SK-N-SH treated with all-trans-retinoic acid at 6 μM for 48 hours (cell line): ENCODE measurements at regions not wholly inside any gene's neighbourhood (a gene's known extent, or its start where the extent isn't known, plus 50 kb on each side); places are given as distances from the start of the nearest gene placed in this dataset.

Experiments
- PATZ1 ChIP-seq: fragments of 250-450 bp; sonication (Bioruptor Pico); IDR thresholded peaks from 2 replicates; pipeline ENCODE4 v1.8.0; 2020; ENCODE audit warnings: mild to moderate bottlenecking, moderate library complexity, borderline replicate concordance
- RARB ChIP-seq: fragments of 250-450 bp; sonication (Bioruptor Pico); IDR thresholded peaks from 2 replicates; pipeline ENCODE4 v1.8.0; 2021; ENCODE audit warnings: mild to moderate bottlenecking, moderate library complexity
- SNAI2 ChIP-seq: fragments of 250-450 bp; sonication (Bioruptor Pico); IDR thresholded peaks from 2 replicates; pipeline ENCODE4 v1.5.0; 2020; ENCODE audit warnings: mild to moderate bottlenecking, moderate library complexity
- TCF4 ChIP-seq: fragments of 250-450 bp; sonication (Bioruptor Pico); IDR thresholded peaks from 2 replicates; pipeline ENCODE4 v1.8.0; 2021; ENCODE audit warnings: mild to moderate bottlenecking, moderate library complexity, borderline replicate concordance
- TOX ChIP-seq: fragments of 250-450 bp; sonication (Bioruptor Pico); IDR thresholded peaks from 2 replicates; pipeline ENCODE4 v1.8.0; 2021; ENCODE audit warnings: mild to moderate bottlenecking, moderate library complexity, borderline replicate concordance
- ZC3H10 ChIP-seq: fragments of 250-450 bp; sonication (Bioruptor Pico); IDR thresholded peaks from 2 replicates; pipeline ENCODE4 v1.5.1; 2021; ENCODE audit warnings: mild to moderate bottlenecking, moderate library complexity
- ZNF8 ChIP-seq: fragments of 450-650 bp; formaldehyde crosslinking; IDR thresholded peaks from 2 replicates; pipeline ENCODE4 v1.5.0; 2020; ENCODE audit warnings: mild to moderate bottlenecking, moderate library complexity

GRCh38 chr10:108051218-108051617 is 886.7 kb upstream of the SORCS1 start:
- TF ChIP-seq RARB, result no peak
- no peak for TF ChIP-seq PATZ1 (CRISPR knock-in tag)
- no peak for TF ChIP-seq SNAI2 (CRISPR knock-in tag)
- TF ChIP-seq TOX (CRISPR knock-in tag), result no peak
- no peak for TF ChIP-seq ZNF8 (CRISPR knock-in tag)
- TF ChIP-seq TCF4 (CRISPR knock-in tag), result no peak
- TF ChIP-seq ZC3H10, result no peak
